ENCODE measurements at regions not wholly inside any gene's neighbourhood (a gene's known extent, or its start where the extent isn't known, plus 50 kb on each side); places are given as distances from the start of the nearest gene placed in this dataset.

DNA sequence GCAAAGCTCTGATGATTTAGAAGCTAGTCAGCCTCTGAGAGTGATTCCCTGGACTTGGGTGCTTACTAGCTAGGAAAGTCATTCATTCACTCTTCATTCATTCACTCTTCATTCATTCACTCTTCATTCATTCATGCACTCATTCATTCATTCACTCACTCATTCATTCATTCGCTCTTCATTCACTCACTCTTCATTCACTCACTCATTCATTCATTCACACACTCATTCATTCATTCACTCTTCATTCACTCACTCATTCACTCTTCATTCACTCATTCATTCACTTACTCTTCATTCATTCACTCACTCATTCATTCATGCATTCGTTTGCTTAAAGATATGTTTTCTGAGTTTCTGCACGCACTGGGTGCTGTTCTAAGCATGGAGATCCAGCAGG lies 292.7 kb upstream of the TNRC6C start:
- ATAC-seq (ENCODE audit: low FRiP score in 2 of 2) (no peak), DNase-seq (no peak)
- 77 to 82% methylated on average over 3 of the region's 3 CpGs for WGBS, 2 donors
- Histone ChIP-seq H3K4me1 (peaks cover 0 to 3% (median 0%) of the 10 kb centered on the region in 4 donors), H3K36me3 (no peaks in the 10 kb centered on the region), H3K9me3 (peaks cover 0 to 8% (median 0%) of the 10 kb centered on the region in 4 donors), H3K27ac (no peak overlapping the region), H3K4me3 (no peak overlapping the region), H3K27me3 (no peaks in the 10 kb centered on the region)
- no peak for TF ChIP-seq POLR2AphosphoS5 (IDR thresholded peaks at IDR 0.05)
- no peak for TF ChIP-seq EP300 (IDR thresholded peaks at IDR 0.05)
- TF ChIP-seq, protein P1, sequence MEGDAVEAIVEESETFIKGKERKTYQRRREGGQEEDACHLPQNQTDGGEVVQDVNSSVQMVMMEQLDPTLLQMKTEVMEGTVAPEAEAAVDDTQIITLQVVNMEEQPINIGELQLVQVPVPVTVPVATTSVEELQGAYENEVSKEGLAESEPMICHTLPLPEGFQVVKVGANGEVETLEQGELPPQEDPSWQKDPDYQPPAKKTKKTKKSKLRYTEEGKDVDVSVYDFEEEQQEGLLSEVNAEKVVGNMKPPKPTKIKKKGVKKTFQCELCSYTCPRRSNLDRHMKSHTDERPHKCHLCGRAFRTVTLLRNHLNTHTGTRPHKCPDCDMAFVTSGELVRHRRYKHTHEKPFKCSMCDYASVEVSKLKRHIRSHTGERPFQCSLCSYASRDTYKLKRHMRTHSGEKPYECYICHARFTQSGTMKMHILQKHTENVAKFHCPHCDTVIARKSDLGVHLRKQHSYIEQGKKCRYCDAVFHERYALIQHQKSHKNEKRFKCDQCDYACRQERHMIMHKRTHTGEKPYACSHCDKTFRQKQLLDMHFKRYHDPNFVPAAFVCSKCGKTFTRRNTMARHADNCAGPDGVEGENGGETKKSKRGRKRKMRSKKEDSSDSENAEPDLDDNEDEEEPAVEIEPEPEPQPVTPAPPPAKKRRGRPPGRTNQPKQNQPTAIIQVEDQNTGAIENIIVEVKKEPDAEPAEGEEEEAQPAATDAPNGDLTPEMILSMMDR (IDR thresholded peaks at IDR 0.05) = no peak
- no peak for TF ChIP-seq POLR2A (IDR thresholded peaks at IDR 0.05)

DNA sequence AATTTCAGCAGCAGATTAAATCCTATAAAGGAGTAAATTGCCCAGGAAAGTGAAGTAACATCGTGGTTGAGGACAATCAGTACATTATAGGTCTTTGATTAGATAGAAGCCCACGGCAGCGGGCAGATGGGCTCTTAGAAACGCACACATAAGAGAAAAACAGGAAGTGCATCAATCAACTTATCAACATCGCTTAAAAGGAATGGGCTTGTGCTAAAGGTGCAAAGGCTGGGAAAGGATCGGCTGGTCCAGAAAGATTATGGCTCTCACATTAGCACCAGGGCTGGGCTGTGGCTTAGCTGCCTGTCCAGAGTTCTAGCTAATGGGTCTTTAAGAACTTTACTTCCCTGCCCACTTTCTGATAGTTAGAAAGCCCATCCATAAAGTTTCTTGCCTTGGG lies 292.0 kb upstream of the TNRC6C start:
- no peak for DNase-seq
- Histone ChIP-seq H3K36me3 (no peaks in the 10 kb centered on the region), H3K4me1 (peaks cover 0 to 3% (median 0%) of the 10 kb centered on the region in 4 donors), H3K9me3 (peaks cover 0 to 8% (median 0%) of the 10 kb centered on the region in 4 donors), H3K27ac (no peak overlapping the region), H3K4me3 (no peak overlapping the region), H3K27me3 (no peaks in the 10 kb centered on the region)
- no peak for ATAC-seq (ENCODE audit: low FRiP score in 2 of 2)
- 36 to 42% methylated on average over 6 of the region's 6 CpGs for WGBS, 2 donors
- TF ChIP-seq EP300 (IDR thresholded peaks at IDR 0.05) (no peak), POLR2AphosphoS5 (IDR thresholded peaks at IDR 0.05) (no peak), POLR2A (IDR thresholded peaks at IDR 0.05) (no peak)
- TF ChIP-seq, protein P1 (IDR thresholded peaks at IDR 0.05) = no peak

DNA sequence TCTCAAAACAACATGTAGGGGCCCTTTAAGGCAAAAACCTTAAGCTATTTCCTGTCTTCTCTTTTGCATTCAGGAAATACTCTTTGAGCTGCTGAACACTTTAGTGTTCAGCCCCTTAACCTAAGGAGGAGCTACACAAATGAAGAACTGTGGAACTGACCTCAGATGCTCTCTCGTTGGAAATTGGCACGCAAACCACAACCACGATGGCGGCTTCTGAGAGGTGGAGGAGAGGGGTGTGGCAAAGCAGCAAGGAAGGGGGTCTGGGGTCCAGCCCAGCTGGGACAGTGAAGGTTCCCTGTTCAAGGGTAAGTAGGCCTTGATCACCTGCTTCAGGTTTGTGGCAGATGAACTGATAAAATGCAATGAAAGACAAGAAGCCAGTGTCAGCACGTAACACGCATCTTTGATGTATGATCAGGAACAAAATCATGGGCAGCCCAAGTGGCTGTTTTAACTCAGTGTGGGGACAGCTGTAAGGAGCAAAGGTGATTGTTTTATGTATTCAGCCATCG lies 291.6 kb upstream of the TNRC6C start:
- no peaks in the 10 kb centered on the region for H3K27me3 ChIP-seq
- TF ChIP-seq POLR2A (IDR thresholded peaks at IDR 0.05) (no peak), EP300 (IDR thresholded peaks at IDR 0.05) (no peak), POLR2AphosphoS5 (IDR thresholded peaks at IDR 0.05) (no peak)
- TF ChIP-seq, protein P1 (IDR thresholded peaks at IDR 0.05) = no peak
- peak overlapping the region in 1 of 4 donors; percentile 21 for H3K27ac ChIP-seq
- 37 to 38% methylated on average over 7 of the region's 7 CpGs for WGBS, 2 donors
- peak overlapping the region in 1 of 4 donors; percentile 17 for H3K4me3 ChIP-seq
- H3K9me3 ChIP-seq = peaks cover 0 to 8% (median 0%) of the 10 kb centered on the region in 4 donors
- ATAC-seq (ENCODE audit: low FRiP score in 2 of 2) = no peak
- H3K36me3 ChIP-seq = no peaks in the 10 kb centered on the region
- DNase-seq = no peak
- peaks cover 0 to 3% (median 0%) of the 10 kb centered on the region in 4 donors for H3K4me1 ChIP-seq

DNA sequence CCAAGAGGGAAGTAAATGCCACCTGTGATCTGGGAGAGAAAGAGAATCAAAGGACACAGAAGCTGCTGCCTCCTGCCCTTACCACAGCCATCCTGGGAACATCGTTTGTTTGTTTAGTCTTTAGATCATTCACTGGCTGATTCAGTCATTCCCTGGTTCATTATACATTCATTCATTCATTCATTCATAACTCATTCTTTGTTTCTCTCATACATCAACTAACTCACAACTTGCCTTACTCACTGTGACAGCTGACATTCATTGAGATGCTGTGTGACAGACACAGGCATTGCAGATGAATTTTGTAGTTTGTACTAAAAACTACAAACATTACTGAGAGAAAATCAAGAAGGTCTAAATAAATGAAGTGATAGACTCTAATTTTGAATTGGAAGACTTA lies 291.0 kb upstream of the TNRC6C start:
- no peak for TF ChIP-seq POLR2A (IDR thresholded peaks at IDR 0.05)
- TF ChIP-seq EP300 (IDR thresholded peaks at IDR 0.05) = no peak
- TF ChIP-seq POLR2AphosphoS5 (IDR thresholded peaks at IDR 0.05) = no peak
- TF ChIP-seq, protein P1 (IDR thresholded peaks at IDR 0.05) = no peak
- Histone ChIP-seq H3K36me3 (no peaks in the 10 kb centered on the region), H3K4me1 (peaks cover 0 to 3% (median 0%) of the 10 kb centered on the region in 4 donors), H3K9me3 (peaks cover 0 to 8% (median 0%) of the 10 kb centered on the region in 4 donors), H3K4me3 (no peak overlapping the region), H3K27ac (no peak overlapping the region), H3K27me3 (no peaks in the 10 kb centered on the region)
- no peak for ATAC-seq (ENCODE audit: low FRiP score in 2 of 2)
- DNase-seq = no peak
- 41 to 65% methylated on average over 1 of the region's 1 CpG for WGBS, 2 donors

DNA sequence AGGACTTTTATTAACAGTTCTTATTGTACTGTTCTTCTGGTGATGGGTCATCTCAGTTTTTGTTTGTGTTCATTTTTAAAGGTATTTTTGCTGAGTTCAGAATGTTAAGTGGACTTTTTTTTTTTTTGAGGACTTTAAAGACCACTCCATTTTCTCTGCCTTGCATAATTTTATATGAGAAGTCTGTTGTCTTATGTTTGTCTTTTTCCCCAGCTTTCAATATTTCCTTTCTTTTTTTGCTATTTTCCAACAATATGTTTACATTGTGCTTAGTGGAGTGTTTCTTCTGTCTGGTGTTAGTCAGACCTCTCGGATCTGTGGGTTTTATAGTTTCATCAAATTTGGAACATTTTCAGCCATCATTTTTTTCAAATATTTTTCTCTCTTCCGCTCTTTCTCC lies 290.0 kb upstream of the TNRC6C start:
- Histone ChIP-seq H3K9me3 (peaks cover 0 to 8% (median 0%) of the 10 kb centered on the region in 4 donors), H3K4me3 (no peak overlapping the region), H3K27me3 (no peaks in the 10 kb centered on the region), H3K36me3 (no peaks in the 10 kb centered on the region), H3K4me1 (peaks cover 0 to 3% (median 0%) of the 10 kb centered on the region in 4 donors), H3K27ac (no peak overlapping the region)
- DNase-seq (no peak), ATAC-seq (ENCODE audit: low FRiP score in 2 of 2) (no peak)
- 65 to 94% methylated on average over 2 of the region's 2 CpGs for WGBS, 2 donors
- TF ChIP-seq, protein P1 (IDR thresholded peaks at IDR 0.05) = no peak
- TF ChIP-seq POLR2AphosphoS5 (IDR thresholded peaks at IDR 0.05) = no peak
- no peak for TF ChIP-seq POLR2A (IDR thresholded peaks at IDR 0.05)
- no peak for TF ChIP-seq EP300 (IDR thresholded peaks at IDR 0.05)

All from upper lobe of left lung (tissue), 6 donors.